ENCODE measurements at regions not wholly inside any gene's neighbourhood (a gene's known extent, or its start where the extent isn't known, plus 50 kb on each side); places are given as distances from the start of the nearest gene placed in this dataset.

DNA sequence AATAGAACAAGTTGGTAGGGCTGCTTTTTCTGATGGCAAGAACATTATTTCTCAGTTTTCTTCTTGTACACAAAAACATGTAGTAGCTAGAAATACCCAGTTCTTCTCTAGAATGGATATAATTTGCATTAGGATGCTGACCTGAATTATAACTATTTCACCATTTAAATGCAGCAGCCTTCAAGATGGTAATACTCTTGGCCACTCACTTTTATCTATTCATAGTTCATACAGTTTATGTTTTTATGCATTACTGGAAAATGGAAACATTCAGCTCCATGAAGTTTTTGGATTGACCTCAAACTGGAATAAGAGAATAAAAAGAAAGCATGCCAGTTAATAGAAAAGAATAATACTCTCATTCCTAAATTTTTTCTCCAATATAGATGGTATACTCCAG, 487.4 kb downstream of the PABPC4L start:
- no peak for DNase-seq

DNA sequence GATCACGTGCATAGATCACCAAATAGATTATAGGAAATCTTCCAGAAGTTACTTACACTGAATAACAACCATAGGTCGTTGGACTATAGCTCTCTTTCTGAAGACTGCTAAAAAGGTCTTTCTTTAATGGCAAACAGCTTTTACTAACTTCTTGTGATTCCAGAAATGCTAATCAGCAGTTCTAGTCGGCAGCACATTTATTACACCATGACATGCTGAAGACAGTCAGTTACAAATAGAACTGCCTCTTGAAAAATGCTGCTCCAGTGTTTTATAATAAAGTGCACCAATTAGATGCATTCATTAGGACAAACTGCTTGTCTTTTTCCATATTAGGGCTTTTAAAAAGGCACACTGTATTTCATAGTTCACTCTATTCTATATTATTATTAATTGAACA, 488.2 kb downstream of the PABPC4L start:
- DNase-seq = no peak

DNA sequence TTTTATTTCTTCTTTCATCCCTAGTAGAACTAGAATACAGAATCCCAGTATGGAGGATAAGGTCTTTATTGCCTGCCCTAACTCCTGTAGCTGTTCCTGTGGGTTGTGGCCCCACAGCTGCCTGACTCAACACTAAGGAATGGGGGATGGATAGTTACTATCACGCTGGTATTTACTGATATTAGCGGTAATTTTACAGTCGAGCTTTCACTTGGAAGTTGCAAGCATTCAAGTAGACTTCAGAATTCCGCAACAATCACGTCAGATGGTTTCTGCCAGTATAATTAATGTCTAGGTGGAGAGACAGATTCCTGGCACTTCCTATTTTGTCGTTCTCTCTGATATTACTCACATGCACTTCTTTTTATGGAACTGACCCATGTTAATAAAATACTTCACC, 489.8 kb downstream of the PABPC4L start:
- no peak for DNase-seq

DNA sequence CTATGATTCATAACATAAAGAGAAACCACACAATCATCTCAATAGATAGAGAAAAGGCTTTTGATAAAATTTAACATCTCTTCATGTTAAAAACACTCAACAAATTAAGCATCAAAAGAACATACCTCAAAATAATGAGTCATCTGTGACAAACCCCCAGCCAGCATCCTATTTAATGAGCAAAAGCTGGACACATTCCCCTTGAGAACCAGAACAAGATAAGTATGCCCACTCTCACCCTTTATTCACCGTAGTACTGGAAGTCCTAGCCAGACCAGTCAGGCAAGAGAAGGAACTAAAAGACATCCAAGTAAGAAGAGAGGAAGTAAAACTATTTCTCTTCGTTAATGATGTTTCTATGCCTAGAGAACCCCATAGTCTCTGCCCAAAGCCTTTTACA, 507.2 kb downstream of the PABPC4L start:
- no peak for DNase-seq

DNA sequence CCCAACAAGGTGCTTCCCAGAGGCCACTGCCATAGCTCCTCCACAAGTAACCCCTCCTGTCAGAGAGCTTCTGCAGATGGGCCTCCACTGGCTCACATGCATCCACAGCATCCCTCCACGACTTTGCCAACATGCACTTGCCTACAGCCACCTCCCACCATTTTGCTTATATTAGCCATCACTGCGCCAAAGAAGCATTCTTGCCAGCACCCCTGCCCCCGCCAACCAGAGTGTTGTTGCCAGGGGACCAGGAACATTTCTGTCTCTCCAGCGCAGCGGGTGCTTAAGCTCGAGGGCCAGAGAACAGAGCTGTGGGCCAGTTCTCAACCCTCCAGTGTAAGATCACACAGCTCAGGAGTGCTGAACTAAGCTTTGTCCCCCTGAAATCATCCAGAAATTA, 517.6 kb downstream of the PABPC4L start:
- no peak for DNase-seq

DNA sequence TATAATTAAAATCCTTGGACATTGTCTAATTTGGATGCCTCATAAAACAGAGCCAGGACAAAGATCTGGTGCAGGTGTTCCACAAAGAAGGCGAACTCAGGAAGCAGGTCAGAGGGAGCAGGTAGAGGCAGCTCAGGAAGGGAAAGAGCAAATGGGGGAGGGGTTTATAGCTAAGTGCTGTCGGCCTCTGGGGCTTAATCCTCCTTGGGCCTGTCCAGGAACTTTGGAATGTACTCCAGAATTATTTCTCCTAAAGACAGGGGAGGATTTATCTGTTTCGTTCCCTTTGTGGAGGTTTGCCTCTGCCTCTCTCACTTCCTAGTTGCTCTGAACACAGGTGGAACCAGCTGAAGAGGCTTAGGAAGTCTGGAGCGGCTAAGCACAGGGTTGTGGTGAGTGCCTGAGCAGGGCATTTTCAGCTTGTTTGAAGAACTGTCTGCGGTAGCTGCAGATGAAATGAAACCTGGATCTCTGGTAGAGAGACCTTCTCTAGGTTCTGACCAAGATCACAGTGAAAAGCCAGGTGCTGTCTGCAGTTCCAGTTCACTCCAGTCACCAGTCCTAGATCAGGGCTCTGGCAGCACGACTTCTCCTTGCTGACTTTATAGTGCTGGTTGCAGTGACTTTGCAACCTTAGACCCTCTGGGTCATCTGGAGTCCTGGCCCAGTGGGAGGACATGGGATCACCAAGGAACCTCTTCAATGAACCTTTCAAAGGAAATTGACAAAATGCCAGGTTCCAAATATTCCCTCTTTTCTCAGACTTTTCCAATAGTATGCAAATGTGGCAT, 519.2 kb downstream of the PCDH10 start:
- DNase-seq = peak; percentile 37

DNA sequence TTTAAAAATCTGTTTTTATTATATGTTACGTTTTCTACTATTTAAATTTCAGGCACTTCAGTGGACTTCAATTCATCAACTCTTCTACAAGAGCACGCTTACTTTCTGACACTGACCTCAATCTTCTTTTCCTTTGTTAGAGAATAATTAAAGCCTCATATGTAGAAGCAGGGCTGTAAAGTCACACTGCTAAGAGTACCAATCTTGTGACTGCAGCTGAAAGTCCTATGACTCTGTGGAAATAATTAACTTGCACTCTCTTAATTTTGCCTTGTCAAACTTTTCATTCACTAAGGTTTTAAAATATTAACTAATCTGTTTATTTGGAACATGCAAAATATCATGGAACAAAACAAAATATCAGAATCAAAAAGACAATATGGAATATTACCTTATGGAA, 498.1 kb downstream of the PCDH10 start:
- DNase-seq = no peak

DNA sequence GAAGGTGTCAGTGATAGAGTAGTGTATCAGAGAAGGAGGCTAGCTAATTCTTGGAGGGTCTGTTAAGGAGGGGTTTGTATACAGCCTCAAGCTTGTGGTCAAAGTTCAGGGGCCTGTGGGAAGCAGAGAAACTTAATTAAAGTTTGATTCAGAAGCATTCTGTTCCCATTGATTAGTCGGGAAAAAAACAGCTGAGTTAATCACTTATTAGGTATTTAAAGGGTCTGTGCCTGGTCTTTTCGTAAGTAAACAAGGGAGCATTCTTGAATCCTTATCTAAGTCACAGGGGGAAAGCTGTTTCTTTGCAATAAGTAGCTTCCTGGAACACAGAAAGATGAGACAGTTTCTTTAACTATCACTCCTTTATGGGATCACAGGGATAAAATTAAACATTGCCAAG, 492.1 kb downstream of the PCDH10 start:
- DNase-seq = no peak

DNA sequence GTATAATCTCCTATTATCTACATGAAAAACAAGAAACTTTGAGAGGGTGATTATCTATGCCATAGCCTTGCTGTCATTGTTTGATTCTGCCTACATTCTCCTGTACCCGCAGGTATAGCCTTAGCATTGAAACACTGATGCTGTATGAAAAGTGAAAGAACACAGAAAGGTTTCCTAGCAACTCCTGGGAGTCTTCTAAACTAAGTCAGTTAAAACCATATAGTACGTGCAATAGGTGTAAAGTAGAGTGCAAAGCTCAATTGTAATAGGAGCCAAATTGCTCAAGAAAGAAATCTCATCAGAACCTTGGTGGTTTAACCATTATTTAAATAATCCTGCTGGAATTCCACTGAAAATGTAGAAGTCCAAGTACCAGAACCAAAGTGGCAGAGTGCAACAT, 489.7 kb downstream of the PCDH10 start:
- no peak for DNase-seq

DNA sequence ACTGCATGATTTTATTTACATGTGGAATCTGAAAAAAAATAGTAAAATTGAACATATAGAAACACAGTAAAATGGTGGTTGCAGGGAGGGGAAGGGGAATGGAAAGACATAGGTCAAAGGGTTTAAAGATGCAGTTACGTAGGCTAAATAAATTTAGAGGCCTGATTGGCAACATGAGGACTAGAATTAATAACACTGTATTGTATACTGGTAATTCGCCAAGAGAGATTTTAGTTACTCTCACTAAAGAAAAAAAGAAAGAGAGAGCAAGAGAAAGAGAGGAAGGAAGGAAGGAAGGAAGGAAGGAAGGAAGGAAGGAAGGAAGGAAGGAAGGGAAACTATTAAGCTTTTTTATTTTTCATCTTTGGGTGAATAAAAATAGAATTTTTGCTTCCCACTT, 488.1 kb downstream of the PCDH10 start:
- no peak for DNase-seq

DNA sequence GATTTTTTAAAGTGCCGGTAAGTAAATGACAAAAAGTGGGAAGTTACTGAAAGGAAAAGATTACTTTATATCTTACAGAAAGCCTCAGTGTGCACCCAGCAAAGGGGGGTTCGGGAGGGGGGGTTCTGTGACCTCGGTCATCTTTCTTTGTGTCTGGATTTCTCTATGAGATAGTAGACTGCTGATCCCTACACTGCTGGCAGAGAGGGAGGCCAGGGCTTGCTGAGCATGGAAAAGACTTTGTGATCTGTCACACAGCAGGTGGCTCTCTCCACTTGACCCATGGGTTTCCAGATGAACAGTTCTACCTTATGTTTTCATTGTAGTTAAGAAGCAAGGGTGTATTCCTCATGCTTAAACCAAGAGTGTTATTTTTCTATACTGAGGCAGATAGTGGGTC, 475.6 kb downstream of the PCDH10 start:
- DNase-seq = peak; percentile 7

DNA sequence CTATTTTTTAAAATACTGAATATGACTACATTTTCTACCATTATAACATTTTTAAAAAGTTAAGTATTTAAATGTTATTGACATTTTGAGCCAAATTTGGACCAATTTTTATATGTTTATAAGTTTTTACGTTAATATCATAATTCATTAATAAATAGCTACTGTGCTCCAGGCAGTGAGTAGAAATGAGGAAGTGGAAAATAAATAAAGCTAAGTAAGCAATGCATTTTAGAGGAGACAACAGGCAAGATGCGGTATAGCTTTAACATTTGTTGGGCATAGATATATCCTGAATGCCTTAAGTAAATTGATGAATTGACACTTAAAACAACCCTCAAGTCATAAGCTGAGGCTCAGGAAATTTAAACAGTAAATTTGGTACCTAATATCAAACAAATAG, 474.8 kb downstream of the PCDH10 start:
- DNase-seq = no peak

DNA sequence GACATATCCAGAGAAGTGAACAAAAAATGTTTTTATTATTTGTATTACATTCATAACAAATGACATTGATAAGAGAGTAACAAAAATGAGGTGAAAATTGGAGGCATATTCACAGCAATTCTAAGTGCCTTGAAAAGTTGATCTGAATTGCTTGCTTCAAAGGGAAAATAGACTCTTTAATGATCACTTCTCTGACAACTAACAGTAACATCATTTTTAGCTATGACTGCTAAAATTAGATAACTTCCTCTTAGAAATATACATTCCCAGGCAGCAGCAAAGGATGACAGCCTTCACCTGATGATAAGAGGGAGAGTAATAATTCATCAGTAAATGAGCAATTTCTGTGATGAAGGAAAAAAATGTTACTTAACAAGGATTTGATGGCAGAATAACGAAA, 472.5 kb downstream of the PCDH10 start:
- no peak for DNase-seq

DNA sequence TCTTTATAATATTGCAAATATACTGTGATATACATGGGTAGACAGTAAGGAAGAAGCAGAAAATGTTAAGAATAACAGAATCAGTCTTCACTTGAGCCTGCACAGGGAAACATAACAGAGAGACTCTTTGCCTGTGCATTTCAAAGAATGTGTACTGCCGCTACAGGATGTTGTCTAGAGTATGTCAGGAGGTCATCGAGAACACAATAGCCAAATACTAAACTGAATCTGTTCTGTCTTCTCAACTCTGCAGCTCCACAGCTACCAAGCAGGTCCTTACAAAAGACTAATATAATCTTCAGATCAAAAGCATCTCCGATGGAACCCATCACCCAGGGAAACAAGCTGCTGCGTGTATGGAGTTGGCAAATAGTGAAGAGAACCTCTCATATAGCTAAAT, 471.5 kb downstream of the PCDH10 start:
- DNase-seq = no peak

DNA sequence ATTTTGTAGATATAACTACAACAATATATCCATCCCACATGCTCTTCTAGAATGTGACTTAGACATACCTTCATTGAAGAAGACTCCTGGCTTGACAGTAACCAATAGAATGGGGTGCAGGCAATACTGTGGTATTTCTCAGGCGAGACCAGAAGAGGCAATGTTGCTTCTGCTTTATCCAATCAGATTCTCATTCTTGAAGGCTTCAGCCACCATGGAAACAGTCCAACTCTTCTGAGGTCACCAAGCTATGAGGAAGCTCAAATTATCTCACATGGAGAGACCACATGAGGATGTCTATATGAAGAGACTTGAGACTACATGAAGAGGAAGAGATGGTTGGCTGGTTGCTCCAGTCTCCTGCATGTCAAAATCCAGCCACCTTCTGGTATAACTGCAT, 469.9 kb downstream of the PCDH10 start:
- DNase-seq = no peak

DNA sequence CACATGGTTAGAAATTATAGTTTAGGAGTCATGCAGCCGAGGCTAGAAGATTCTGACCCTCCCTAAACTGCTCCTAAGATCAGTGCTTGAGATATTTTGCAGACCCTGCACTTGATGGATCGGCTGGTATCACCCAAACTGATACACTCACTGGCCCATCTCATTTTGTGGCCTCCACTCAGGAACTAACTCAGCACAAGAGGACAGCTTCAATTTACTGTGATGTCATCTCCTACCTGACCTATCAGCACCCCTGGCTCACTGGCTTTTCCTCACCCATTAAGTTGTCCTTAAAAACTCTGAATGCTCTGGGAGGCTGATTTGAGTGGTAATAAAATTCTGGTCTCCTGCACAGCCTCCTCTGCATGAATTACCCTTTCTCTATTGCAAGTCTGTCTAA, 450.9 kb downstream of the PCDH10 start:
- DNase-seq = no peak

DNA sequence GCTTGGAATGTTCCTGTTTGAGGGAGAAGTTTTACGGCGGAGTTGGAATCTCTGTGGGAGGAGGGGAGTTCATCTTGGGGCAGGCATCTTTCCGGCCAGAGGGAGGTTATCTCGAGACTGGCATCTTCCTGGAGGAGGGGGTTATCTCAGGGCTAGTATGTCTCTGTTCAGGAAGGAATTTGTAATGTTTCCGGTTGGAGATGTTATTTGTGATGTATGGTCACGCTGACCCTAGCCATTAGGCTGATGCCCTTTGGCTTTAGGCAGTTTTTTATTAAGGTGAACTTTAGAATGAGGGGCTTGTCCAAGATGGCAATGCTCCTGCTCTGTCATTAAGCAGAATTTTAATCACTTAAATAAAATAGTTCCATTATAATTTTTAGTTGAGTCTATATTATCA, 449.7 kb downstream of the PCDH10 start:
- no peak for DNase-seq

DNA sequence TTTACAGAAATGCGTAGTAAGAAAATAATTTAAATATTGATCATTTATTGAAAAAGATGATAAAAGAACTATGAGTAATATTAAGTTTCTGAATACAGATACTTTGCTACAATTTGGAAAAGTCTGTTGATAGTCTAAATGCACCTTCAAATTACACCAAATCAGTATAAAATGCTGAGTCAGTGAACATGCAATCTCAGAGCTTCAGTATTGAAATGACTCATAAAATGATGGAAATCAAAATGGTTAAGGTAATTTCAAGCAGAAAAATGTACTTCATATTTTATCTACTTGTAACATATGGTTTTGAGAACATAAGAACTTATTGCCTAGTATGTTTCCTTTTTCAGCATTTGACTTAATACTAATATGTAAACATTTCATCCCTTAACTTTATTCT, 448.2 kb downstream of the PCDH10 start:
- DNase-seq = no peak

DNA sequence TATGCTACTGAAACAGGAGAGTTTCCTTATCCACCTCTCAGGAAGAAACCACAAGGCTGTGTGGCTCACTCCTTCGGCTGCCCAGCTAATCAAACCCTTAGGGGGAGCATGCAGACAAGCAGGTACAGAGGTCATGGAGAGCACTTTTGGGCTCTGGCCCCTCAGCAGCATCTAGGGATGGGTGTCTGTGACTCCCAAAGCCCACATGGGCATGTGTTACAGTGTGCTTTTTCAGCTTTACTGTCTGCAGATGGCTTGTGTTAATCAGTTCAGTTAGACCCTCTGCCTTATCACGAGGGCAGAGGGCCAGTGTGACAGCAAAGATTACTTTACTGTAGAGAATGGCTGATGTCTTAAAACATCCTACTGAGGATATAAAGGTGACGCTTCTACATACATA, 447.4 kb downstream of the PCDH10 start:
- DNase-seq = no peak

DNA sequence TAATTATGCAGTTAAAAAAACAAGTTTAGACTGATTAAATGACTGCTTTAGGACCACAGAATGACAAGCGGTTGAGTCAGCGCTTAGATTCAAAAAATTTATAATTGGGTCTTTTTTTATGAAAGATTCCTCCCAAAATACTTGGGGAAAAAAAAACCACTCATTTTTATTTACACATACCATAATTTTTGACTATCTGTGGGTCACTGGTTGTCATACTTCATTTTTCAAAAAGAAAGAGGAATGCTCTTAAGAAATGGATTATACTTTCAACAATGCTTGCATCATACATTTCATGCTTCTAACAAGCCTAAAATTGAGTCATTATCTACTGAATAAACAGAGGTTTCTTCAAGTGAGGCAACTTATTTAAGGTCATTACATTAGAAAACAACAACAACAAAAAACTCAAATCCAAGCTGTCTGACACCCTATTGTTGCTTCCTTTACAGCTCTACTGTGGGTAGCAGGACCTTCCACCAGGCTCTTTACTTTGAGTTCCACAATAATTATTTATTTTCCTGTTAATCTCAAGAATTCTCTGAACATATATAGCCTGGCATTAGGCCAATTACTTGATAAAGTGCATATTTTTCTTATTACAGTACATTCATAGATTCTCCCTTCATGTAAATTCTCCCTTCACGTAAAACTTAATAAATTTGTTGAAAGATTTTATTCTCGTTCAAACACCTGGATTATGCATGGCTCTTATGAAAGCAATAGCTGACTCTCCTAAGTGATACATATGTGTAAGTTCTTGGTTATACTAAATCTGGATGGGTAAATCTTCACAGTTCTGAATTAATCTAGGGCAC, 445.5 kb downstream of the PCDH10 start:
- DNase-seq = no peak

DNA sequence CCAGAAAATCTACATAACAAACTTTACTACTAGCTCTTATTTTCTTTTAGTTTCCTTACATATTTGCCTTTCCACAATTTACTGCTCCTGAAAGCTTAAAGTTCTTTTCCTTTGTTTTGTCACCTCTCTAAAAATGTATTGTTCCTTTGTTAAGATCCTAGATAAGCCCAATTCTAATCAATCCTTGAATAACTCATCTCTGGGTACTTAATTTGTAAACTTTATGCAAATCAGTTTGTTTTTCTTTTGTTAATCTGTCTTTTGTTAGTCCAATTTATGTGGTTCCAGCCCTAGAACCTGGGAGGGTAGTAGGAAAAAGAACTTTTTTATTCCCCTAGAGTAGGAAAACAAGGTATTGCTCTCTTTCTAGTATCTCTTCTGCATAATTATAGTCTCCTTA, 444.7 kb downstream of the PCDH10 start:
- no peak for DNase-seq

DNA sequence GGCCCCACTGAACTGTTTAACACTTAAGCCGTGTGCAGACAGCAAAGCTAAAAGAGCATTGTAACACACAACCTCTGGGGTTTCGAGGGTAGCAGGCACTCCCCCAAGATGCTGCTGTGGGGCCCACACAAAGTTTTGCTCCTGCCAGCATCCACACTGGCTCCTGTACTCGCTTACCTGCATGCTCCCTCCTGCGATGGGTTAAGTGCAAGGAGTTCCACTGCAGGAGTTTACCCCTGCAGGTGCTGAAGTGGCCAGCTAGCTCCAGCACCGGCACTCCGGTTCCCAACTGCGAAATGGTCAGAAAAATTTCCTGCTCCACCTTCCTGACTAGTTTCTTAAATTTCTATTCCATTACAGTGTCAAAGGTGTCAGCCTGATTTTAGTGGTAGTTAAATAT, 443.5 kb downstream of the PCDH10 start:
- no peak for DNase-seq

DNA sequence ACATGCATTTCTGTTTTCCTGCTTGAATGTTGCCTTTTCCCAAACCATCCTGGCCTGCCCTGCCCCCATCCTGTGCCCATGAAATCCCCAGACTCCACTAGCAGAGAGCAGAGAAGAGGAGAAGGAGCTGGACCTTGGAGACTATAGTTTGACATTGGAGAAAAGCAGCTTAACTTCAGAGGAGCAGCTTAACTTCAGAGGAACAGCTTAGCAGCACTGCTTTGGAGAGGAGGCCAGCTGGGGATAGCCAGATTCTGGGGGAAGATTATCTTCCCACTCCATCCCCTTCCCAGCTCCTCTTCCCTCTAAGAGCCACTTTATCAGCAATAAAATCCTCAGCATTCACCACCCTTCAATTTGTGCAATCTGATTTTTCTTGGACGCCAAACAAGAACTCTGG, 443.0 kb downstream of the PCDH10 start:
- no peak for DNase-seq

DNA sequence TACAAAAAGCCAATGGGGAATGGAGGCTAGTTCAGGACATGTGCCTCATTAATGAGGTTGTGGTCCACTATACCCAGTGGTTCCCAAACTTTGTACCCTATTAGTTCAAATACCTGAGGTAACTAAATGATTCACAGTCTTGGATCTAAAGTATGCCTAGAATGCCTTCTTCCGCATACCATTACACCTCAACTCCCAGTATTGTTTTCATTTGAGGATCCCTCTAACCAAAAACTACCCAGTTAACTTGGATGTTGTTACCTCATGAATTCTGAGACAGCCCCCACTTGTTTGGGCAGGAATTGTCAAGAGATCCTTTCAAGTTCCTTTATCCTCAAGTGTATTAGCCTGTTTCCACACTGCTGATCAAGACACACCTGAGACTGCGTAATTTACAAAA, 439.2 kb downstream of the PCDH10 start:
- DNase-seq = no peak

DNA sequence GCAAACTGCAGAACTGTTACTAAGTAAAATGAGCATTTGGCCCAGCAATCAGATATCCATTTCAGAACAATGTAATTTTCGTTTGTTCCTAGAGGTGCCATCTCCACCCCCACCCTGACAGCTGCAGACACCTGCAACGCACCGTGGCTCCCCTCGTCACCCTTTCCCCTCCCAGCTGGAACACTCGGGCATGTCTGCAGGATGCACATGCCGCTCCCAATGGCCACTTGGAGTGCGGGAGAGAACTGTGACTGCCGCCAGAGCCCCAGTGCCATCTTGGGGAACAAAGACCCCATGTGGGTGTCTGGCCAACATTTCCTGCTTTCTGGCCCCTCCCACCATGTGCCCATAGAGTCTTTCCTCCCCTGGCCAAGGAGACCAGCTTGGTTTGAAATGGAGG, 436.2 kb downstream of the PCDH10 start:
- DNase-seq = no peak

All from NCI-H510A treated with DMSO at 0.1 percent for 48 hours (cell line).